ENCODE measurements at regions not wholly inside any gene's neighbourhood (a gene's known extent, or its start where the extent isn't known, plus 50 kb on each side); places are given as distances from the start of the nearest gene placed in this dataset.

DNA sequence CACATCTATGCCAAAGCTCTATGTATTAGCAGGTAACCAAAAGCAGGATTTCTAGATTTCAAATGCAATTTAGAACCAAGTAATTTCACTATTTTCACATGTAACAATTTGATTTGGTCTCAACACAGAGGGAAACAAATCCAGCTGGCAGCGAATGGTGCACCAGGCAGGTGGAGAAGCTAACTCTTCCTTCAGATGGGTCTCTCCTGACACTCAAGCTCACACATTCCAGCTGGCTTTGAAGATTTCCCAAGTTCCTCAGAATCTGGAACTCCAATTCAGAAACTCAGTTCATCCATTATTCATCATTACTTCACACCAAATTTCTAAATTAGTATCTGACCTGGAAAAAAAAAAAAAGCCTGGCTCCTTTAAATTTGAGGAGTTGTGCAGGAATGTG, 318.1 kb upstream of the NECTIN3 start:
- no peak for DNase-seq (ENCODE audit: low read depth)
- no peak overlapping the region for H3K4me3 ChIP-seq (ENCODE audit: control insufficient read depth, low read depth, low read length)
- TF ChIP-seq CTCF (IDR thresholded peaks at IDR 0.05; ENCODE audit: control insufficient read depth, insufficient read depth, low read depth, low read length, missing control alignments), result no peak

DNA sequence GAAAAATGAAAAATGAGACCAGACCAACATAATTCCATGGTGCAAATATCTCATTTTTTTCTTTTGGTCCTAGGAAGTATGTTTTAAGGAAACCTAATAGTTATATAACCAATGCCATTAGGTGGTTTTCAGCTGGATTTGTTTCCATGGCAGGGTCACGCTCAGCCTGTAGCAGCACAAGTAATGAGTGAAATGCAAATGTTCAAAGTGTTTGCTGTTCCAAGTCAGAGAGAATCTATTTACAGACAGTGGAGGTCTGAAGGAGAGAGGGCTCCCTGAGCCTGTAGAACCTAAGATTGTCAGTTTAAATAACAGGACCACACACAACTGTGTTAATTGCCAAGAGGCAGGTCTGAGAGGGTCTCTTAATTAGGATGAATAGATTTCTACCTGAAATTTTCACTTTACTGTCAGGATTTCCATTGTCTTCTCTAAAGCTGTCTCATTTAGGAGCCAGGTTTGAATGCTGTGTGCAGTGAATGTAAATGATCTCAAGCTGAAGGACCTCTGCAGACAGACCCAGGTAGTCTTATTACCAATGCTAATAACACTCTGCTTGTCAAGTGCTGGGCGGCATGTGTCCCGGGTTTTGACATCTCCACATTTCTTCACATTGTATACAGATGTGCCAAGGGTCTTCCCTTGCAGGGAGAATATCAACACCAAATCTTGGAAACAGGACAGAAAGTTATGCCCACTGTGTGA, 317.3 kb upstream of the NECTIN3 start:
- no peak for DNase-seq (ENCODE audit: low read depth)
- no peak for TF ChIP-seq CTCF (IDR thresholded peaks at IDR 0.05; ENCODE audit: control insufficient read depth, insufficient read depth, low read depth, low read length, missing control alignments)
- no peak overlapping the region for H3K4me3 ChIP-seq (ENCODE audit: control insufficient read depth, low read depth, low read length)

- DNase-seq (ENCODE audit: low read depth), result no peak
- TF ChIP-seq CTCF (IDR thresholded peaks at IDR 0.05; ENCODE audit: control insufficient read depth, insufficient read depth, low read depth, low read length, missing control alignments), result no peak
- no peak overlapping the region for H3K4me3 ChIP-seq (ENCODE audit: control insufficient read depth, low read depth, low read length)
These were observed 316.3 kb upstream of the NECTIN3 start for GRCh38 chr3:110755345-110755744.

GRCh38 chr3:110756705-110757104, 314.9 kb upstream of the NECTIN3 start:
- TF ChIP-seq CTCF (IDR thresholded peaks at IDR 0.05; ENCODE audit: control insufficient read depth, insufficient read depth, low read depth, low read length, missing control alignments), result no peak
- no peak overlapping the region for H3K4me3 ChIP-seq (ENCODE audit: control insufficient read depth, low read depth, low read length)
- DNase-seq (ENCODE audit: low read depth), result no peak

- no peak for TF ChIP-seq CTCF (IDR thresholded peaks at IDR 0.05; ENCODE audit: control insufficient read depth, insufficient read depth, low read depth, low read length, missing control alignments)
- DNase-seq (ENCODE audit: low read depth), result no peak
- no peak overlapping the region for H3K4me3 ChIP-seq (ENCODE audit: control insufficient read depth, low read depth, low read length)
These were observed 313.4 kb upstream of the NECTIN3 start for GRCh38 chr3:110758208-110758607.

DNA sequence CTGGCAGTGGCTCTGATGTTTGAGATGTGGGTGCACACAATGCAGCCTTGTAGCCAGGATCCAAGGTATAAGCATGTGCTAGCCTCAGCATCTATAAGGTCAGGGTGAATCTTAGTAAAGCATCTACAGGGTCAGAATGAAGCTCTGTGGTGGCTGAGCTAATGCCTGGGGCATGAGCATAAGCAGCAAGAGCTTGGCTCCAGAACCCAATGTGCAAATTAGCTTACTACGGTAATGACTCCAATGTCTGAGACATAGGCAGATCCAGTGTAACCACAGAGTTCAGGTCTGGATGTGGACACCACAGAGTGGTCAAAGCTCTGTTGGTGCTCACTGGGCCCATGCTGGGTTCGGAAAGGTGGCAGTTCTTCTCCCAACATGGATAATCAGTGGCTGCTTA, 304.5 kb upstream of the NECTIN3 start:
- TF ChIP-seq CTCF (IDR thresholded peaks at IDR 0.05; ENCODE audit: control insufficient read depth, insufficient read depth, low read depth, low read length, missing control alignments), result no peak
- no peak for DNase-seq (ENCODE audit: low read depth)

More for the DNA sequence above, 304.5 kb upstream of the NECTIN3 start:
- no peak overlapping the region for H3K4me3 ChIP-seq (ENCODE audit: control insufficient read depth, low read depth, low read length)
